ENCODE measurements at regions not wholly inside any gene's neighbourhood (a gene's known extent, or its start where the extent isn't known, plus 50 kb on each side); places are given as distances from the start of the nearest gene placed in this dataset.
"Not testable (repeated sequence)": the region's sequence is repeated elsewhere in the genome, so short reads cannot be mapped to it uniquely, and the experiment has no call there.

DNA sequence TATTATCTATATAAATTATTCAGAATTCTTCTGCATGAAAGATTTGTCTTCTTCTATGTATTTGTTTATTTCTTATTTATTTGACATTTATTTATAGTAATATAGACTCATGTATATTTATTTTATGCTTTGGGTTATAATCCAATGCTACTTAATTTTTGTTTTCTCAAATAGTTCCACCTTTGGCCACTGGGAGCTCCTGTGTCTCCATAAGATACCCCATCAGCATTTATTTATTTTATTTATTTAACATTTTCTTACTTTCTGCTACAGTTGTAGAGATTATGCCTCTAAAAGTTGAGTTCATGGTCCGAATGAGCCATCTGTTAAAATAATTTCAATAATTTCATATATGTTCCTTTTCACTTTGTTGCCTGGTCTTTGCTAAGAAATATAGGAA lies 289.4 kb downstream of the ADGRL2 start:
- DNase-seq = no peak

- no peak for DNase-seq
Measured at GRCh38 chr1:82086739-82087138, 286.0 kb downstream of the ADGRL2 start.

DNA sequence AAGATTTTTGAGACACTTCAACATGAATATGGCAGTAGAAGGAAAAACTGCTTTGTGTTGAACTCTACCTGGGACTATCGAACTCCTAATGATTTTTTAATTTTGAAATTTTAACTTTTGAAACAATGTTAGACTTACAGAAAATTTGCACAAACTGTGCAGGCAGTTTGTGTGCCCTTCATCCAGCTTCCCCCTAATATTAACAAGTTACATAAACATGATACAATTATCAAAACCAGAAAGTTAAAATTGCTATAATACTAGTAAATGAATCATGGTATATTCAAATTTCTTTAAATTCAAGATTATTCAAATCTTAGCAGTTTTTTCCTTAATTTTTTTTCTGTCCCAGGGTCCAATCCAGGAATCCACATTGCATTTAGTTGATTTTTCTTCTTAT lies 278.9 kb downstream of the ADGRL2 start:
- no peak for DNase-seq

DNA sequence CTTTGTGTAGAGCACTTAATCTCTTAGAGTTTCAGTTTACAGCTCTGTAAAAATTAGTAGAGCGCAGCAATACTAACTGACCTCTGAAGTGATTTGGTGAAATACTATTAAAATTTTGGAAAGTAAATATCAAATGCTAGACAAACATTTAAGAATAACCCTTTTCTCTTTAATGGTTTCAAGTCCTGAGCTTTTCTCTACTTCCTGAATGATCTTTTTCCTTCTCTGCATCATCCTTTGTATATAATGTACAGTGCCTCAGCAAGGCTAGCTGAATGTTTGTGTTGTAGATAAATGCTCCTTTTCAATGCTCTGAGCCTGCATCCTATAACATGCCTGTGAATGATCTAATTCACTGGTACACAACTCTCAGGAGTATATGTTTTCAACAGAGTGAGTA lies 272.9 kb downstream of the ADGRL2 start:
- no peak for DNase-seq

GRCh38 chr1:82073071-82073470 lies 272.3 kb downstream of the ADGRL2 start:
- DNase-seq = no peak

DNA sequence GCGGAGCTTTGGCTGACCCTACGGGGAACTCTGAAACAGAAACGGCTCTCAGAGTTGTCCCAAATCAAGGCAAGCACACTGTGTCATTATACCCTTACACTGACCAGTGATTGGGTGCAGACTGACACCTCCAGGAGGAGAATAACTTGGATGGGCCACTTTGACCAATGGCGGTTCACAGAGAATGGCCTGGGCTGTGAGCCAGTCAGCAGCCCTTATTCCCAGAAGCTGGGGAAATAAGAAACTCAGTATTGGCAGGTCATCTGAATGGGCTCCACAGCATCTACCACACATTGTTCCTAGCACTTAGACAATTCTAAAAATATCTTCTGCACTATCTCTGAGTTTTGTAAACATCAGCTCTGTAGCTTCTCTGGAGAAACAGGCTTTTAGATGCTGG lies 265.2 kb downstream of the ADGRL2 start:
- DNase-seq = no peak

DNA sequence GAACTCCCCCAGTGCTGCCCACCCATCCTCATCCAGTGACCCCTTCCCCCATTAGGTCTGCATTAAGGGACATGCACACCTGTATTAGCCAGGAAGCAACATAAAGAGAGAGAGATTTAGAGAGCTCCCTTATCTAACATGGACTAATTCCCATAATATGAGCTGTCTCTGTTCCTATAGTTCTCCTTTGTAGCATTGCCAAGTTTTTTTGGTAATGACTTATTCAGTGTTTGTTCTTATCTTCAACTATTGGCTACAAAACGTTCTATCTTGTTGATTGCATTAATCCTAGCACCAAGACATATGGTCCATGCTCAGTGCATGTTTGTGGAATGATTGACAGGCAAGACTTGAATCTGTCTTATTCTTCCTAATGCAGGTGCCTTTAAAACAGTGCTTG lies 264.0 kb downstream of the ADGRL2 start:
- DNase-seq = no peak

- DNase-seq = no peak
Measured at GRCh38 chr1:82062206-82062605, 261.5 kb downstream of the ADGRL2 start.

DNA sequence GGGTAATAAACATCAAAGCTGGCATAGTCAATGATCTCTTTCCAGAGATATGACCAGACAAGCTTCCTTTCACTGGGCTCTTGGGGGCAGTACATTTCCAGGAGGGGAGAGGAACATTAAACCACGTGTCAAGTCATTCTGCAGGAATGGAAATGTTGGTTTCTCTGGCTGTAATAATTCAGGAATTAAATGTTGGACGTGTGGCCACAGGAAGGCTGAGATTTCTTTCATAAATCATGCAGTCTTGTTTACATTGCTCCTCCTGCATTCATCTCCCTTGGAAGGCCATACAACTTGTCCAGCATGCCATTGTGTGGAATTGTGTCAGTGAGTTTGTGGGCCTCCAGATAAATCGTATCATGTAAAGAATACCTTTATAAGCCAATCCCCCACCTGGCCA lies 259.2 kb downstream of the ADGRL2 start:
- DNase-seq = no peak

GRCh38 chr1:82057011-82057410 lies 256.3 kb downstream of the ADGRL2 start:
- no peak for DNase-seq

GRCh38 chr1:82055375-82055774 lies 254.6 kb downstream of the ADGRL2 start:
- DNase-seq = not testable (repeated sequence)

DNA sequence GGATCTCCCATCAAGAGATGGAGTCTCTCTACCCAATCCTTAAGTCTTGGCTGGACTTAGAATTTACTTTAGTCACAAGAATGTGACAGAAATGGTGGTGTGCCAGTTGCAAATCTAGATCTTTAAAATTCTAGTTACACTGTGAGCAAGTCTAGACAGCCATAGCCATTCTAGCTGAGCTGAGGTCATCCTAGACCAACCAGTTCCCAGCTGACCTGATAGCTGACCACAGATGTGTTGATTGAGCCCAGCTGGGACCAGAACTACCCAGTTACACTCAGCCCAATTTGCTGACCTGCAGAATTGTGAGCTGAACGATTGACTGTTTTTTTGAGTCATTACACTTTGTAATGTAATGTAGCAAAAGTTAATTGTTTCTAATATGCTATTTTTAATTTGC lies 251.8 kb downstream of the ADGRL2 start:
- no peak for DNase-seq

DNA sequence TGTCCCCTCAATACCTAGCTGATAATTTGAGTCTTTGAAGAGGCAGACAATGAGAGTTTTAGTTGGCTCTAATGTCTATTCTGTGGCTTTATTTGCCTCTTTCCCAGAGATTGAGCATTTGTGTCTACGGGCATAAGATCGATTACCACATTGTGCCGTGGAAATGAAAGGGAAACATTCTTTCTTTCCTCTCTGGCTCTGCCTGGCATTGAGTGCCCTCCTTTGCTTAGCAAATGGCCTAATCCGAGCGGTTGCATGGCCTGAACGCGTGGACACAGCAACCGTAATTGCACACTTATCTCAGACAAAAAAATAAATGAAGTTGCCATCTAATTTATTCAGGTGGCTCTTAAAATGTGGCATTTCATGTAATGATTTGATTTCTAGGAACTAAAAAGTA lies 247.9 kb downstream of the ADGRL2 start:
- DNase-seq = no peak

- DNase-seq = no peak
Measured at GRCh38 chr1:82045221-82045620, 244.5 kb downstream of the ADGRL2 start.

GRCh38 chr1:82044536-82044935 lies 243.8 kb downstream of the ADGRL2 start:
- DNase-seq = no peak

GRCh38 chr1:82044111-82044510 lies 243.4 kb downstream of the ADGRL2 start:
- DNase-seq = no peak

DNA sequence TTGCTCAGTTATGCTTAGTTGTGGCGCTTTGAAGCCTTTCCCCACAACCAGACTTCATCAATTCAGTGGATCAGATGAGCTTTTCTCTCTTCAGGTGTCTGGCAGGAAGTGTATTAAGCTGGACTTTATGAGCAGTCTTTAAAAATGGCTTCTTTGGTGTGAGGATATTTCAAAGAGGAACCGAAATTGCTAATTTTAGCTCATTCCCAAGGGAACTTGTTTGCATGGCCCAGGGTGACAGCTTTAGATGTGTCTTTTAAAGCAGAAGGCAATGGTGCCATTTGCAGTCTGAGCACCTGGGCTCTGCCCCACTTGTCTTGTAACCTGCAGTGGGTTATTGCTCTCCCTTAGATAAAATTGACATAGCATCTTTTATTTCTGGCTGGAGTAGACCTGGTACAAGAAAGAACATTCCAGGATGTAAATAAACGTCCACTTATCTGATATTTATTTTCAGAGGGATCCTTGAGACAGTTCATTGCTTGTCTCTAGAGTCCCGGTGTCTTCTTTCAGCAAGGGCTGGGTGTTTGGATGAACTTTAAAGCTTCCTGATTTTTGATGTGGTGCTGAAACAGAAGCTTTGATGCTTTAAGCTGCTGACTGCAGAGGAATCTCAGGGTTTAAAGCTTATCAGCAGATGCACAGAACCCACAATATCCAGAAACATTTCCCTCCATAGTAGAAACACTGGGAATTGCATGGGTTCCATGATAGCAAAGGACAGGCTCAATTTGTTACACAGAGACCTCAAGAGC lies 241.7 kb downstream of the ADGRL2 start:
- no peak for DNase-seq
